GM12891 (cell line): ENCODE measurements at regions not wholly inside any gene's neighbourhood (a gene's known extent, or its start where the extent isn't known, plus 50 kb on each side); places are given as distances from the start of the nearest gene placed in this dataset.

ENCODE experiments used
- PAX5 ChIP-seq: IDR thresholded peaks from 2 replicates; pipeline ENCODE4 v1.6.1; 2011; ENCODE audit warnings: low read length, moderate library complexity, mild to moderate bottlenecking; ENCODE audit not compliant: insufficient read depth, severe bottlenecking
- POLR2A ChIP-seq: IDR thresholded peaks from 2 replicates; pipeline ENCODE4 v1.6.1; 2011; ENCODE audit warnings: low read depth, low read length, control low read depth
- POLR2AphosphoS5 ChIP-seq: IDR thresholded peaks from 2 replicates; pipeline ENCODE4 v1.6.1; 2011; ENCODE audit warnings: low read depth, low read length, control low read depth
- POU2F2 ChIP-seq: IDR thresholded peaks from 2 replicates; pipeline ENCODE4 v1.6.1; 2011; ENCODE audit warnings: low read depth, mild to moderate bottlenecking, control low read depth, low read length, moderate library complexity
- SPI1 ChIP-seq: IDR thresholded peaks from 2 replicates; pipeline ENCODE4 v1.6.1; 2011; ENCODE audit warnings: low read depth, low read length, control low read depth
- TAF1 ChIP-seq: IDR thresholded peaks from 2 replicates; pipeline ENCODE4 v1.6.1; 2011; ENCODE audit warnings: low read depth, low read length, control low read depth

GRCh38 chr5:61612431-61612830 lies 280.4 kb downstream of the ZSWIM6 start:
- TF ChIP-seq POLR2A (no peak), POLR2AphosphoS5 (no peak), TAF1 (no peak), SPI1 (no peak), PAX5 (no peak), POU2F2 (no peak)
